ENCODE measurements at regions not wholly inside any gene's neighbourhood (a gene's known extent, or its start where the extent isn't known, plus 50 kb on each side); places are given as distances from the start of the nearest gene placed in this dataset.

DNA sequence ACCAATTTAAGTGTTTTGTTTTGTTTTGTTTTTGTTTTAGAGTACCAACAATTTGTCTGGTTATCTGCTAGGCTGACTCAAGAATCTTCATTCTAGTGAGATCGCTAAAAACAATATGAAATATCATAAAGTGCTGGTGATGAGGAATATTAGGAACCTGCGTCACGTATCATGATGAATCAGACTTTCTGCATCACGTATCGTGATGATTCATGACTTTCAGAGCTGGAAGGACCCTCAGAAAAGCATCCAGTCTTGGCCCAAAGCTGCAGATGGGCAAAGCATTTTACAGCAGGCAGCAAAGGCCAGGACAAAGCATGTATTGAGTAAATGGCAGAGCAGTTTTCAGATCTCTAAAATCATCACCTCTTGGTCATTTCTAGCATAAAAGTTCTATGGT is 278.0 kb upstream of the BOD1L1 start:
- H3K4me3 ChIP-seq (ENCODE audit: low read depth in 2 of 2, low read length in 1 of 2): no peak overlapping the region
- peaks cover 24% of the 10 kb centered on the region for H3F3A ChIP-seq (replicated peaks; ENCODE audit: insufficient read depth)
- POLR2A ChIA-PET: no interaction called here
- H3K4me2 ChIP-seq: no peak overlapping the region
- 30% methylated on average over 5 of the region's 5 CpGs for WGBS (ENCODE audit: low lambda C conversion rate)
- TF ChIP-seq FOSL2 (IDR thresholded peaks at IDR 0.05; ENCODE audit: borderline replicate concordance, low read depth): peak; percentile 91
- TF ChIP-seq NFIC (IDR thresholded peaks at IDR 0.05; ENCODE audit: borderline replicate concordance): peak; percentile 52
- peak; percentile 67 for TF ChIP-seq TCF12 (IDR thresholded peaks at IDR 0.05)
- TF ChIP-seq, protein P1, sequence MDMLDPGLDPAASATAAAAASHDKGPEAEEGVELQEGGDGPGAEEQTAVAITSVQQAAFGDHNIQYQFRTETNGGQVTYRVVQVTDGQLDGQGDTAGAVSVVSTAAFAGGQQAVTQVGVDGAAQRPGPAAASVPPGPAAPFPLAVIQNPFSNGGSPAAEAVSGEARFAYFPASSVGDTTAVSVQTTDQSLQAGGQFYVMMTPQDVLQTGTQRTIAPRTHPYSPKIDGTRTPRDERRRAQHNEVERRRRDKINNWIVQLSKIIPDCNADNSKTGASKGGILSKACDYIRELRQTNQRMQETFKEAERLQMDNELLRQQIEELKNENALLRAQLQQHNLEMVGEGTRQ (IDR thresholded peaks at IDR 0.05; ENCODE audit: borderline replicate concordance, low read depth, low read length): no peak
- TF ChIP-seq PBX3 (IDR thresholded peaks at IDR 0.05): peak; percentile 43; the same call in 1 of the 2 replicates
- 0 out of 2 replicates have a peak, but pooled peaks have one; percentile 26 for TF ChIP-seq MAX (IDR thresholded peaks at IDR 0.05; ENCODE audit: low read depth)
- peak in 1 of 2 experiments; percentile 64; a peak in 1 of 4 replicates for TF ChIP-seq EP300 (IDR thresholded peaks at IDR 0.05; ENCODE audit: borderline replicate concordance in 1 of 2, low read depth in 1 of 2, low read length in 1 of 2)
- no peak for TF ChIP-seq GATA2 (CRISPR knock-in tag; IDR thresholded peaks at IDR 0.05)
- TF ChIP-seq RAD21 (IDR thresholded peaks at IDR 0.05; ENCODE audit: low read length): no peak
- TF ChIP-seq JUND (IDR thresholded peaks at IDR 0.05): peak; percentile 83
- no peaks in the 10 kb centered on the region for H3K27me3 ChIP-seq (ENCODE audit: insufficient read depth)
- H2AFZ ChIP-seq (ENCODE audit: low read depth): no peak overlapping the region
- H3K4me1 ChIP-seq (ENCODE audit: control insufficient read depth in 1 of 2, insufficient read depth in 2 of 2, low read depth in 1 of 2, low read length in 1 of 2): peaks cover 0 to 20% of the 10 kb centered on the region in 2 experiments; a peak in 1 of 4 replicates
- DNase-seq: no peak
- peak overlapping the region in 1 of 2 experiments; percentile 98; a peak in 2 of 4 replicates for H3K27ac ChIP-seq (ENCODE audit: low read depth in 2 of 2, low read length in 1 of 2)
- H3K9ac ChIP-seq: peak overlapping the region; percentile 58
- H3K9me3 ChIP-seq: no peaks in the 10 kb centered on the region
- no peaks in the 10 kb centered on the region for H3K79me2 ChIP-seq (ENCODE audit: insufficient read depth)
- H4K20me1 ChIP-seq (ENCODE audit: insufficient read depth): no peaks in the 10 kb centered on the region
- CTCF ChIA-PET: interaction anchor here (0.7 kb wide), 1 partner anchor 1218 kb away, joined by 3 read pairs; no protein-coding TSS in a partner anchor
- no peaks in the 10 kb centered on the region for H3K36me3 ChIP-seq (replicated peaks in 1 of 2; ENCODE audit: control insufficient read depth in 1 of 2, insufficient read depth in 2 of 2, low read length in 1 of 2)
- H3K9me2 ChIP-seq: no peaks in the 10 kb centered on the region

GRCh38 chr4:13906727-13907126 is 279.2 kb upstream of the BOD1L1 start:
- H3K4me2 ChIP-seq: peak overlapping the region; percentile 21; the same call in 1 of the 2 replicates
- POLR2A ChIA-PET: no interaction called here
- H3K27ac ChIP-seq (ENCODE audit: low read depth in 2 of 2, low read length in 1 of 2): peak overlapping the region; percentile 31 to 98; a peak in 3 of 4 replicates
- H3K27me3 ChIP-seq (ENCODE audit: insufficient read depth): no peaks in the 10 kb centered on the region
- TF ChIP-seq CTCF (IDR thresholded peaks at IDR 0.05) (no peak), POLR2AphosphoS5 (IDR thresholded peaks at IDR 0.05; ENCODE audit: low read depth, low read length) (no peak), NFIC (IDR thresholded peaks at IDR 0.05; ENCODE audit: borderline replicate concordance) (no peak), RCOR1 (IDR thresholded peaks at IDR 0.05; ENCODE audit: low read length) (no peak), TCF12 (IDR thresholded peaks at IDR 0.05) (no peak), MEF2A (IDR thresholded peaks at IDR 0.05; ENCODE audit: borderline replicate concordance, low read depth) (no peak), REST (IDR thresholded peaks at IDR 0.05; ENCODE audit: low read depth, low read length) (no peak)
- H4K20me1 ChIP-seq (ENCODE audit: insufficient read depth): no peaks in the 10 kb centered on the region
- CTCF ChIA-PET: interaction anchor here (1.0 kb wide), 1 partner anchor 8 kb away, joined by 3 read pairs; no protein-coding TSS in a partner anchor
- no peaks in the 10 kb centered on the region for H3K79me2 ChIP-seq (ENCODE audit: insufficient read depth)
- WGBS (ENCODE audit: low lambda C conversion rate): 97% methylated on average over 3 of the region's 3 CpGs
- H3K4me3 ChIP-seq (ENCODE audit: low read depth in 2 of 2, low read length in 1 of 2): no peak overlapping the region
- H3K9ac ChIP-seq: peak overlapping the region; percentile 58
- H3K36me3 ChIP-seq (replicated peaks in 1 of 2; ENCODE audit: control insufficient read depth in 1 of 2, insufficient read depth in 2 of 2, low read length in 1 of 2): no peaks in the 10 kb centered on the region
- peaks cover 24% of the 10 kb centered on the region for H3F3A ChIP-seq (replicated peaks; ENCODE audit: insufficient read depth)
- peaks cover 0 to 20% of the 10 kb centered on the region in 2 experiments; a peak in 1 of 4 replicates for H3K4me1 ChIP-seq (ENCODE audit: control insufficient read depth in 1 of 2, insufficient read depth in 2 of 2, low read depth in 1 of 2, low read length in 1 of 2)
- no peak overlapping the region for H2AFZ ChIP-seq (ENCODE audit: low read depth)
- no peak for DNase-seq
- H3K9me3 ChIP-seq: no peaks in the 10 kb centered on the region
- no peaks in the 10 kb centered on the region for H3K9me2 ChIP-seq

Data from SK-N-SH (cell line).